Esophagus squamous epithelium (tissue), 4 donors: ENCODE measurements at regions not wholly inside any gene's neighbourhood (a gene's known extent, or its start where the extent isn't known, plus 50 kb on each side); places are given as distances from the start of the nearest gene placed in this dataset.
"Not testable (repeated sequence)": the region's sequence is repeated elsewhere in the genome, so short reads cannot be mapped to it uniquely, and the experiment has no call there.

Source experiments
- POLR2A ChIP-seq, 4 donors: fragments of 450-650 bp; IDR thresholded peaks; one replicate each; pipeline ENCODE4 v1.6.1; 2017; ENCODE audit warnings: antibody characterized with exemption in 4 of 4, mild to moderate bottlenecking in 4 of 4, moderate library complexity in 3 of 4
- TF ChIP-seq, protein P1 (sequence below), 6 experiments: fragments of 450-650 bp in 4 of 6; fragments of 200-600 bp in 2 of 6; sonication (generic) in 2 of 6; IDR thresholded peaks; one replicate each; pipeline ENCODE4 v1.5.1; 2016 to 2019; ENCODE audit warnings: antibody characterized with exemption in 6 of 6, mild to moderate bottlenecking in 4 of 6, moderate library complexity in 4 of 6

DNA sequence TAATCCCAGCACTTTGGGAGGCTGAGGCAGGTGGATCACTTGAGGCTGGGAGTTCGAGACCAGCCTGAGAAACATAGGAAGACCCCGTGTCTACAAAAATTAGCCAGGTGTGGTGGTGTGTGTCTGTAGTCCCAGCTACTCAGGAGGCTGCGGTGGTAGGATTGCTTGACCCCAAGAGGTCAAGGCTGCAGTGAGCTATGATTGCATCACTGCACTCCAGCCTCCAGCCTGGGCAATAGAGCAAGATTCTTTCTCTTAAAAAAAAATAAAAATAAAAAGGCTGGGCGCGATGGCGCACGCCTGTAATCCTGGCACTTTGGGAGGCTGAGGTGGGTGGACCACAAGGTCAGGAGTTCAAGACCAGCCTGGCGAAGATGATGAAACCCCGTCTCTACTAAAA, 119.4 kb downstream of the NPTX2 start:
- not testable (repeated sequence) for TF ChIP-seq POLR2A (IDR thresholded peaks at IDR 0.05)
- TF ChIP-seq, protein P1, sequence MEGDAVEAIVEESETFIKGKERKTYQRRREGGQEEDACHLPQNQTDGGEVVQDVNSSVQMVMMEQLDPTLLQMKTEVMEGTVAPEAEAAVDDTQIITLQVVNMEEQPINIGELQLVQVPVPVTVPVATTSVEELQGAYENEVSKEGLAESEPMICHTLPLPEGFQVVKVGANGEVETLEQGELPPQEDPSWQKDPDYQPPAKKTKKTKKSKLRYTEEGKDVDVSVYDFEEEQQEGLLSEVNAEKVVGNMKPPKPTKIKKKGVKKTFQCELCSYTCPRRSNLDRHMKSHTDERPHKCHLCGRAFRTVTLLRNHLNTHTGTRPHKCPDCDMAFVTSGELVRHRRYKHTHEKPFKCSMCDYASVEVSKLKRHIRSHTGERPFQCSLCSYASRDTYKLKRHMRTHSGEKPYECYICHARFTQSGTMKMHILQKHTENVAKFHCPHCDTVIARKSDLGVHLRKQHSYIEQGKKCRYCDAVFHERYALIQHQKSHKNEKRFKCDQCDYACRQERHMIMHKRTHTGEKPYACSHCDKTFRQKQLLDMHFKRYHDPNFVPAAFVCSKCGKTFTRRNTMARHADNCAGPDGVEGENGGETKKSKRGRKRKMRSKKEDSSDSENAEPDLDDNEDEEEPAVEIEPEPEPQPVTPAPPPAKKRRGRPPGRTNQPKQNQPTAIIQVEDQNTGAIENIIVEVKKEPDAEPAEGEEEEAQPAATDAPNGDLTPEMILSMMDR (IDR thresholded peaks at IDR 0.05), result not testable (repeated sequence)
